Testis (tissue), 2 donors: ENCODE measurements at regions not wholly inside any gene's neighbourhood (a gene's known extent, or its start where the extent isn't known, plus 50 kb on each side); places are given as distances from the start of the nearest gene placed in this dataset.

Experiments
- DNase-seq: peaks from one replicate; pipeline ENCODE4 v3.0.0-alpha.2; 2019
- H3K27ac ChIP-seq, 2 donors: fragments of 200-600 bp; sonication (generic); one replicate each; pipeline ENCODE4 v1.5.1; 2019
- H3K27me3 ChIP-seq: fragments of 200-600 bp; sonication (generic); one replicate; pipeline ENCODE4 v1.5.1; 2019
- H3K36me3 ChIP-seq: fragments of 200-600 bp; sonication (generic); one replicate; pipeline ENCODE4 v1.5.1; 2017; ENCODE audit warnings: low read depth; ENCODE audit errors: missing control alignments
- H3K4me1 ChIP-seq: fragments of 200-600 bp; sonication (generic); one replicate; pipeline ENCODE4 v1.5.1; 2019
- H3K4me3 ChIP-seq, 2 donors: fragments of 200-600 bp; sonication (generic); one replicate each; pipeline ENCODE4 v1.5.1; 2017 to 2019
- H3K9me3 ChIP-seq: fragments of 200-600 bp; sonication (generic); one replicate; pipeline ENCODE4 v1.5.1; 2017
- CTCF ChIP-seq, 3 experiments: fragments of 450-650 bp in 2 of 3; fragments of 200-600 bp in 1 of 3; sonication (generic) in 1 of 3; IDR thresholded peaks; one replicate each; pipeline ENCODE4 v1.5.1; 2016 to 2019; ENCODE audit warnings: antibody characterized with exemption in 3 of 3, mild to moderate bottlenecking in 2 of 3, moderate library complexity in 1 of 3
- POLR2A ChIP-seq: fragments of 450-650 bp; IDR thresholded peaks from one replicate; pipeline ENCODE4 v1.6.1; 2017; ENCODE audit warnings: antibody characterized with exemption, mild to moderate bottlenecking, moderate library complexity
- WGBS, 2 donors: methylation state at CpG; one replicate each; pipeline ENCODE4 v1.1.5; 2018; 5-methylcytosine and 5-hydroxymethylcytosine counted together
- intact Hi-C: fragments of 100-400 bp; cut with DNase I; formaldehyde crosslinking; loops from one replicate; pipeline ENCODE4 v1.15.1; 2023; ENCODE audit warnings: low total_unique reads

DNA sequence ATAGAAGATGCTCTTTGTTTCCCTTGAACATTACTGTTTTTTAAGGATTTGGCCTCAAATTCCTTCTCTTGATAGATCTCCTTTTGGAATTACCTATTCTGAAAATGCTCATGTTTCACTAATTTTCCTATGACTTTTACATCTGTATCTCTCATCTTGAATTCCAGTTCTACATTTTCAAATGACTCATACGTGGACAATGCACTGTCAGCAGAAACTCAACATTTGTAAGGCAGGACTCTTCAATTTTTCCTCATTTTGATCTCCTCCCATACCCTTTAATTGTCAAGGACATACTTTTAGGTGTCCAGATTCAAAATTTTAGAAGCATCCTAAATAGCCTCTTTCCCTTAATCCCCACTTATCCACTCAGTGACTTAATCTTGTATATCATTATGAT, 341.0 kb upstream of the RASGRP1 start:
- intact Hi-C loops = no loop called here
- no peak for TF ChIP-seq POLR2A
- TF ChIP-seq CTCF (IDR thresholded peaks at IDR 0.05) = no peak
- Histone ChIP-seq H3K9me3 (no peaks in the 10 kb centered on the region), H3K4me1 (no peaks in the 10 kb centered on the region), H3K27me3 (no peaks in the 10 kb centered on the region), H3K27ac (no peak overlapping the region), H3K4me3 (no peak overlapping the region), H3K36me3 (no peaks in the 10 kb centered on the region)
- 77 to 84% methylated on average over 1 of the region's 1 CpG for WGBS, 2 donors
- no peak for DNase-seq

GRCh38 chr15:38920966-38921365, 356.4 kb upstream of the RASGRP1 start:
- Histone ChIP-seq H3K4me1 (no peaks in the 10 kb centered on the region), H3K36me3 (no peaks in the 10 kb centered on the region), H3K4me3 (no peak overlapping the region), H3K27me3 (no peaks in the 10 kb centered on the region), H3K27ac (no peak overlapping the region), H3K9me3 (no peaks in the 10 kb centered on the region)
- DNase-seq = no peak
- no peak for TF ChIP-seq POLR2A
- TF ChIP-seq CTCF (IDR thresholded peaks at IDR 0.05) = no peak
- intact Hi-C loops = no loop called here
- WGBS, 2 donors = 96 to 98% methylated on average over 2 of the region's 2 CpGs

DNA sequence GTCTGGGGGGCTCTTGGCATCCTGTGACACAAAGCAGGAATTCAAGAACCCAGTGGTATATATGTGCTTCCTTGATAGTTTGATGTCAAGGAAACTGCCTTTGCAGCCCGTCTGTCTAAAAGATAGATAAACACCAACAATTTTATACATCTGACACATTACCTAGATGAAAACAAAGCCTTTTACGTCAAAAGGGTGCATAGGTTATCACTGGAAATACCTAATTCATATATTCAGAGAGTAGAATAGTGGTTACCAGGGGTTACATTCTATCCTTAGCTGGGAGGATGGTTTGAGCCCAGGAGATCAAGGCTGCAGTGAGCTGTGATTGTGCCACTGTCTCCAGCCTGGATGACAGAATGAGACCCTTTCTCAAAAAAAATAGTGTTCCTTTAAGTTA, 356.9 kb upstream of the RASGRP1 start:
- Histone ChIP-seq H3K36me3 (no peaks in the 10 kb centered on the region), H3K27ac (no peak overlapping the region), H3K4me3 (no peak overlapping the region), H3K4me1 (no peaks in the 10 kb centered on the region), H3K9me3 (no peaks in the 10 kb centered on the region), H3K27me3 (no peaks in the 10 kb centered on the region)
- WGBS, 2 donors = 40 to 89% methylated on average over 2 of the region's 2 CpGs
- TF ChIP-seq POLR2A (no peak), CTCF (IDR thresholded peaks at IDR 0.05) (no peak)
- intact Hi-C loops = no loop called here
- DNase-seq = no peak

DNA sequence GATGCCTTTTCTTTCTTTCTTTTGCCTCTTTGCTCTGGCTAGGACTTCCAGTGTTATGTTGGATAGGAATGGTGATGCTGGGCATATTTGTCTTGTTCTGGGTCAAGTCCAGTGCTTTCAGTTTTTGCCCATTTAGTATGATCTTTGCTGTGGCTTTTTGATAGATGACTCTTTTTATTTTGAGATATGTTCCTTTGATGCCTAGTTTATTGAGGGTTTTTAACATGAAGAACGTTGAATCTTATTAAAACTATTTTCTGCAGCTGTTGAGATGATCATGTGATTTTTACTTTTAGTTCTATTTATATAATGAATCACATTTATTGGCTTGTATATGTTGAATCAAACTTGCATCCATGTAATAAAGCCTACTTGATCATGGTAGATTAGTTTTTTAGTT, 363.8 kb upstream of the RASGRP1 start:
- Histone ChIP-seq H3K27ac (no peak overlapping the region), H3K36me3 (no peaks in the 10 kb centered on the region), H3K9me3 (no peaks in the 10 kb centered on the region), H3K27me3 (no peaks in the 10 kb centered on the region), H3K4me3 (no peak overlapping the region), H3K4me1 (no peaks in the 10 kb centered on the region)
- TF ChIP-seq CTCF (IDR thresholded peaks at IDR 0.05) (no peak), POLR2A (no peak)
- no peak for DNase-seq
- WGBS, 2 donors = 60 to 68% methylated on average over 1 of the region's 1 CpG
- intact Hi-C loops = no loop called here

DNA sequence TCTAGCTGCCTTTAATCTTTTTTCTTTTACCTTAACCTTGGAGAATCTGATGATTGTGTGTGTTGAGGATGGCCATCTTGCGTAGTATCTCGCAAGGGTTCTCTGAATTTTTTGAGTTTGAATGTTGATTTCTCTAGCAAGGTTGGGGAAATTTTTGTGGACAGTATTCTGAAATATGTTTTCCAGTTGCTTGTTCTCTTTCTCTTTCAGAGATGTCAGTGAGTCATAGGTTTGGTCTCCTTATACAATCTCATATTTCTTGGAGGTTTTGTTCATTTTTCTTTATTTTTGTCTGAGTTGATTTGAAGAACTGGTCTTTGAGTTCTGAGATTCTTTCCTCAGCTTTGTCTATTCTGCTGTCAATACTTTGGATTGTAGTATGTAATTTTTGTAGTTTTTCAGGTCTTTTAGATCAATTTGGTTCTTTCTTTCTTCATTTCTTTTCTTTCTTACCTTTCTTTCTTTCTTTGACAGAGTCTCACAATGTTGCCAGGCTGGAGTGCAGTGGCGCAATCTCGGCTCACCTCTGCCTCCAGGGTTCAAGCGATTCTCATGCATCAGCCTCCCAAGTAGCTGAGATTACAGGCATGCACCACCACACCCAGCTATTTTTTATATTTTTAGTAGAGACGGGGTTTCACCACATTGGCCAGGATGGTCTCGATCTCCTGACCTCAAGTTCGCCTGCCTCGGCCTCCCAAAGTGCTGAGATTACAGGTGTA, 366.4 kb upstream of the RASGRP1 start:
- Histone ChIP-seq H3K36me3 (no peaks in the 10 kb centered on the region), H3K4me1 (no peaks in the 10 kb centered on the region), H3K27ac (no peak overlapping the region), H3K27me3 (no peaks in the 10 kb centered on the region), H3K4me3 (no peak overlapping the region), H3K9me3 (no peaks in the 10 kb centered on the region)
- intact Hi-C loops = no loop called here
- WGBS, 2 donors = 95 to 97% methylated on average over 9 of the region's 9 CpGs
- DNase-seq = no peak
- TF ChIP-seq CTCF (IDR thresholded peaks at IDR 0.05) = no peak
- TF ChIP-seq POLR2A = no peak
